ENCODE measurements at regions not wholly inside any gene's neighbourhood (a gene's known extent, or its start where the extent isn't known, plus 50 kb on each side); places are given as distances from the start of the nearest gene placed in this dataset.

DNA sequence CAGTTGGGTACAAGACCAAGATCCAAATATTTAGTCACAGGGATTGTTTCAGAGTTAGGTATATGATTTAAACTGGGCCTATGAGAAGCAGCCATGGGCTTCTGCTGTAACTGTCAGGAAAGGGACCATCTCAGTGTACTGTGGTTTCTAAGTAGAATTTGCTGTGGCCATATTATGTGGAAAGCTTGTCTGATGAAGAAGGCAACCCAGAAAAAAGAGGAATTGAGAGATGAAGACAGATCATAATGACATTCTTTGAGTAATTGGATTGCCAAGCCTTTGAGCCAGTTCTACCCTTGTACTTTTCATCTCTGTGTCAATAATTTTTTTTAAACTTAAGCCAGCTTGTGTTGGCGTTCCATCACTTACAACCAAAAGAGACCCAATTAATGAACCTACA is 259.6 kb downstream of the NUP35 start:
- no peak overlapping the region for H3K27ac ChIP-seq (ENCODE audit: extremely low read depth, low read depth, low read length)
- H3K9me1 ChIP-seq (ENCODE audit: control insufficient read depth, insufficient read depth, low read length), result no peaks in the 10 kb centered on the region
- no peaks in the 10 kb centered on the region for H3K9me3 ChIP-seq (replicated peaks; ENCODE audit: control insufficient read depth, insufficient read depth, low read depth, low read length)
- TF ChIP-seq, protein P1, sequence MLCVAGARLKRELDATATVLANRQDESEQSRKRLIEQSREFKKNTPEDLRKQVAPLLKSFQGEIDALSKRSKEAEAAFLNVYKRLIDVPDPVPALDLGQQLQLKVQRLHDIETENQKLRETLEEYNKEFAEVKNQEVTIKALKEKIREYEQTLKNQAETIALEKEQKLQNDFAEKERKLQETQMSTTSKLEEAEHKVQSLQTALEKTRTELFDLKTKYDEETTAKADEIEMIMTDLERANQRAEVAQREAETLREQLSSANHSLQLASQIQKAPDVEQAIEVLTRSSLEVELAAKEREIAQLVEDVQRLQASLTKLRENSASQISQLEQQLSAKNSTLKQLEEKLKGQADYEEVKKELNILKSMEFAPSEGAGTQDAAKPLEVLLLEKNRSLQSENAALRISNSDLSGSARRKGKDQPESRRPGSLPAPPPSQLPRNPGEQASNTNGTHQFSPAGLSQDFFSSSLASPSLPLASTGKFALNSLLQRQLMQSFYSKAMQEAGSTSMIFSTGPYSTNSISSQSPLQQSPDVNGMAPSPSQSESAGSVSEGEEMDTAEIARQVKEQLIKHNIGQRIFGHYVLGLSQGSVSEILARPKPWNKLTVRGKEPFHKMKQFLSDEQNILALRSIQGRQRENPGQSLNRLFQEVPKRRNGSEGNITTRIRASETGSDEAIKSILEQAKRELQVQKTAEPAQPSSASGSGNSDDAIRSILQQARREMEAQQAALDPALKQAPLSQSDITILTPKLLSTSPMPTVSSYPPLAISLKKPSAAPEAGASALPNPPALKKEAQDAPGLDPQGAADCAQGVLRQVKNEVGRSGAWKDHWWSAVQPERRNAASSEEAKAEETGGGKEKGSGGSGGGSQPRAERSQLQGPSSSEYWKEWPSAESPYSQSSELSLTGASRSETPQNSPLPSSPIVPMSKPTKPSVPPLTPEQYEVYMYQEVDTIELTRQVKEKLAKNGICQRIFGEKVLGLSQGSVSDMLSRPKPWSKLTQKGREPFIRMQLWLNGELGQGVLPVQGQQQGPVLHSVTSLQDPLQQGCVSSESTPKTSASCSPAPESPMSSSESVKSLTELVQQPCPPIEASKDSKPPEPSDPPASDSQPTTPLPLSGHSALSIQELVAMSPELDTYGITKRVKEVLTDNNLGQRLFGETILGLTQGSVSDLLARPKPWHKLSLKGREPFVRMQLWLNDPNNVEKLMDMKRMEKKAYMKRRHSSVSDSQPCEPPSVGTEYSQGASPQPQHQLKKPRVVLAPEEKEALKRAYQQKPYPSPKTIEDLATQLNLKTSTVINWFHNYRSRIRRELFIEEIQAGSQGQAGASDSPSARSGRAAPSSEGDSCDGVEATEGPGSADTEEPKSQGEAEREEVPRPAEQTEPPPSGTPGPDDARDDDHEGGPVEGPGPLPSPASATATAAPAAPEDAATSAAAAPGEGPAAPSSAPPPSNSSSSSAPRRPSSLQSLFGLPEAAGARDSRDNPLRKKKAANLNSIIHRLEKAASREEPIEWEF (CRISPR knock-in tag; IDR thresholded peaks at IDR 0.05), result no peak
- no peak for TF ChIP-seq GATAD2A (IDR thresholded peaks at IDR 0.05)
- TF ChIP-seq PTRF (tag; IDR thresholded peaks at IDR 0.05), result no peak
- TF ChIP-seq, protein P2, sequence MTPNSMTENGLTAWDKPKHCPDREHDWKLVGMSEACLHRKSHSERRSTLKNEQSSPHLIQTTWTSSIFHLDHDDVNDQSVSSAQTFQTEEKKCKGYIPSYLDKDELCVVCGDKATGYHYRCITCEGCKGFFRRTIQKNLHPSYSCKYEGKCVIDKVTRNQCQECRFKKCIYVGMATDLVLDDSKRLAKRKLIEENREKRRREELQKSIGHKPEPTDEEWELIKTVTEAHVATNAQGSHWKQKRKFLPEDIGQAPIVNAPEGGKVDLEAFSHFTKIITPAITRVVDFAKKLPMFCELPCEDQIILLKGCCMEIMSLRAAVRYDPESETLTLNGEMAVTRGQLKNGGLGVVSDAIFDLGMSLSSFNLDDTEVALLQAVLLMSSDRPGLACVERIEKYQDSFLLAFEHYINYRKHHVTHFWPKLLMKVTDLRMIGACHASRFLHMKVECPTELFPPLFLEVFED (CRISPR knock-in tag; conservative IDR thresholded peaks at IDR 0.05), result no peak
- no peak for TF ChIP-seq PML (IDR thresholded peaks at IDR 0.05; ENCODE audit: low read length)
- TF ChIP-seq, protein P3, sequence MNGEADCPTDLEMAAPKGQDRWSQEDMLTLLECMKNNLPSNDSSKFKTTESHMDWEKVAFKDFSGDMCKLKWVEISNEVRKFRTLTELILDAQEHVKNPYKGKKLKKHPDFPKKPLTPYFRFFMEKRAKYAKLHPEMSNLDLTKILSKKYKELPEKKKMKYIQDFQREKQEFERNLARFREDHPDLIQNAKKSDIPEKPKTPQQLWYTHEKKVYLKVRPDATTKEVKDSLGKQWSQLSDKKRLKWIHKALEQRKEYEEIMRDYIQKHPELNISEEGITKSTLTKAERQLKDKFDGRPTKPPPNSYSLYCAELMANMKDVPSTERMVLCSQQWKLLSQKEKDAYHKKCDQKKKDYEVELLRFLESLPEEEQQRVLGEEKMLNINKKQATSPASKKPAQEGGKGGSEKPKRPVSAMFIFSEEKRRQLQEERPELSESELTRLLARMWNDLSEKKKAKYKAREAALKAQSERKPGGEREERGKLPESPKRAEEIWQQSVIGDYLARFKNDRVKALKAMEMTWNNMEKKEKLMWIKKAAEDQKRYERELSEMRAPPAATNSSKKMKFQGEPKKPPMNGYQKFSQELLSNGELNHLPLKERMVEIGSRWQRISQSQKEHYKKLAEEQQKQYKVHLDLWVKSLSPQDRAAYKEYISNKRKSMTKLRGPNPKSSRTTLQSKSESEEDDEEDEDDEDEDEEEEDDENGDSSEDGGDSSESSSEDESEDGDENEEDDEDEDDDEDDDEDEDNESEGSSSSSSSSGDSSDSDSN (IDR thresholded peaks at IDR 0.05; ENCODE audit: borderline replicate concordance in 1 of 2, low read depth in 2 of 2, low read length in 2 of 2), result no peak
- FAIRE-seq, result no peak
- in situ Hi-C loops (cut with MboI), result no loop called here
- 3% methylated on average over 1 of the region's 1 CpG for WGBS (ENCODE audit: insufficient coverage, low coverage, missing lambda C conversion rate)
- H4K20me1 ChIP-seq (replicated peaks; ENCODE audit: control insufficient read depth, insufficient read depth, low read length), result no peaks in the 10 kb centered on the region
- no peak for DNase-seq (ENCODE audit: extremely low read depth in 1 of 4, low spot score in 3 of 4)
- no peak for ATAC-seq
- BruUV-seq (replicated peaks), result no TSS peak
- no peaks in the 10 kb centered on the region for H3K4me1 ChIP-seq (replicated peaks in 1 of 2; ENCODE audit: control insufficient read depth in 2 of 2, insufficient read depth in 2 of 2, low read length in 2 of 2)
- POLR2A ChIA-PET, result no interaction called here
- no peaks in the 10 kb centered on the region for H3K79me2 ChIP-seq (ENCODE audit: control insufficient read depth, insufficient read depth, low read length)
- no peak overlapping the region for H3K9ac ChIP-seq (ENCODE audit: insufficient read depth in 1 of 2, low read depth in 2 of 2, low read length in 2 of 2)
- H3K4me2 ChIP-seq (ENCODE audit: insufficient read depth, low read length), result no peak overlapping the region
- H3K4me3 ChIP-seq, result no peak overlapping the region
- no peaks in the 10 kb centered on the region for H3K36me3 ChIP-seq (ENCODE audit: control insufficient read depth, insufficient read depth, low read length)
- intact Hi-C loops (cut with micrococcal nuclease), result no loop called here
- CTCF ChIA-PET (ENCODE audit: low intra/inter-chr PET ratio), result no interaction called here
- no peak overlapping the region for H2AFZ ChIP-seq (ENCODE audit: low read depth, low read length)
- H3K27me3 ChIP-seq (ENCODE audit: control insufficient read depth in 2 of 2, insufficient read depth in 2 of 2, low read length in 2 of 2), result no peaks in the 10 kb centered on the region
